Vagina (tissue), 2 donors: ENCODE measurements at regions not wholly inside any gene's neighbourhood (a gene's known extent, or its start where the extent isn't known, plus 50 kb on each side); places are given as distances from the start of the nearest gene placed in this dataset.

ENCODE experiments used
- POLR2A ChIP-seq, 2 donors: fragments of 450-650 bp; IDR thresholded peaks; one replicate each; pipeline ENCODE4 v1.6.1; 2017; ENCODE audit warnings: antibody characterized with exemption in 2 of 2, mild to moderate bottlenecking in 2 of 2, moderate library complexity in 2 of 2
- TF ChIP-seq, protein P1 (sequence below), 3 experiments: fragments of 450-650 bp in 2 of 3; fragments of 200-600 bp in 1 of 3; sonication (generic) in 1 of 3; IDR thresholded peaks; one replicate each; pipeline ENCODE4 v1.5.1; 2017 to 2019; ENCODE audit warnings: antibody characterized with exemption in 3 of 3, mild to moderate bottlenecking in 2 of 3, moderate library complexity in 2 of 3

DNA sequence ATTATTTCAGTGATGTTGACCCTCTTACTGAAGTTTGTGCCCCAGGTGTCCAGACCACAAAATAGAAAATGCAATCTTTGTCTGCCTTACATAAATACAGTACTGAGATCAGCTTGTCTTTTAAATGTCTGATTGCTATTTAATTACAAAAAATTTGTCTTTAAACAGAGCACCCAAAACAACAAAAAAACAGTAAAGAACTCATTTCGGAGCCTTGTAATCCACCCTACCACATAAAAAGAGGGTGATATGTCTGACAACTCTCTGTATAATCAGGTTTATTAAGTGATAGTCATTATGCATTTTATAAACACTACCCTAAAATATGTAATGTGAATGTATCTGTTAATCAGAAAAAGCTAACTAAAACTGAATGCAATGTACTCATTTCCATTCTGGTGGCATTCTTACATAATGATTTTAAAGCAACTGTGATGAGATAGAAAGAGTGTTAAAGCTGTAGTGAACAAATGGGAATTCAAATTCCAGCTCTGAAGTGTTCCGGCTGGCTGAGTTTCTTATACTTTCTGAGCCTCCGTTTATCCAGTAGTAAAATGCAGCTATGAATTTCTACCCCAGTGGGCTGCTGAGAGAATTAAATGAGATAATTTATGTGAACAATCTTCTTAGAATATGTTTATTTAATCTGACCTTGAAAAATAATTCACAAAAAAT is 486.6 kb downstream of the USP25 start:
- TF ChIP-seq, protein P1, sequence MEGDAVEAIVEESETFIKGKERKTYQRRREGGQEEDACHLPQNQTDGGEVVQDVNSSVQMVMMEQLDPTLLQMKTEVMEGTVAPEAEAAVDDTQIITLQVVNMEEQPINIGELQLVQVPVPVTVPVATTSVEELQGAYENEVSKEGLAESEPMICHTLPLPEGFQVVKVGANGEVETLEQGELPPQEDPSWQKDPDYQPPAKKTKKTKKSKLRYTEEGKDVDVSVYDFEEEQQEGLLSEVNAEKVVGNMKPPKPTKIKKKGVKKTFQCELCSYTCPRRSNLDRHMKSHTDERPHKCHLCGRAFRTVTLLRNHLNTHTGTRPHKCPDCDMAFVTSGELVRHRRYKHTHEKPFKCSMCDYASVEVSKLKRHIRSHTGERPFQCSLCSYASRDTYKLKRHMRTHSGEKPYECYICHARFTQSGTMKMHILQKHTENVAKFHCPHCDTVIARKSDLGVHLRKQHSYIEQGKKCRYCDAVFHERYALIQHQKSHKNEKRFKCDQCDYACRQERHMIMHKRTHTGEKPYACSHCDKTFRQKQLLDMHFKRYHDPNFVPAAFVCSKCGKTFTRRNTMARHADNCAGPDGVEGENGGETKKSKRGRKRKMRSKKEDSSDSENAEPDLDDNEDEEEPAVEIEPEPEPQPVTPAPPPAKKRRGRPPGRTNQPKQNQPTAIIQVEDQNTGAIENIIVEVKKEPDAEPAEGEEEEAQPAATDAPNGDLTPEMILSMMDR (IDR thresholded peaks at IDR 0.05): no peak
- TF ChIP-seq POLR2A (IDR thresholded peaks at IDR 0.05): no peak
